Keratinocyte (primary cell): ENCODE measurements at regions not wholly inside any gene's neighbourhood (a gene's known extent, or its start where the extent isn't known, plus 50 kb on each side); places are given as distances from the start of the nearest gene placed in this dataset.

Experiments
- DNase-seq: peaks from one replicate; pipeline ENCODE4 v3.0.0-alpha.2; 2011; ENCODE audit warnings: low read depth, missing footprints, low spot score
- FAIRE-seq: peaks from 2 replicates; lab custom pipeline; 2011; peaks lifted over from hg19 to GRCh38; lab: Jason Lieb, UNC
- H2AFZ ChIP-seq: 2 replicates; pipeline ENCODE4 v1.6.0; 2012; ENCODE audit warnings: low read length, control low read depth, inconsistent platforms; ENCODE audit not compliant: control insufficient read depth
- H3K27ac ChIP-seq: 2 replicates; pipeline ENCODE4 v1.5.1; 2011; ENCODE audit warnings: low read length; ENCODE audit not compliant: control insufficient read depth, insufficient read depth
- H3K27me3 ChIP-seq: 3 replicates; pipeline ENCODE4 v1.6.0; 2011; ENCODE audit warnings: low read length; ENCODE audit not compliant: control insufficient read depth, insufficient read depth; ENCODE audit errors: extremely low read depth
- H3K36me3 ChIP-seq, 2 experiments: 2 replicates in 1 of 2; 3 replicates in 1 of 2; pipeline ENCODE4 v1.5.1; 2011; ENCODE audit warnings: low read length in 2 of 2, mild to moderate bottlenecking in 1 of 2; ENCODE audit not compliant: control insufficient read depth in 2 of 2, insufficient read depth in 2 of 2; ENCODE audit errors: extremely low read depth in 1 of 2
- H3K4me1 ChIP-seq: 3 replicates; pipeline ENCODE4 v1.5.1; 2011; ENCODE audit warnings: low read length; ENCODE audit not compliant: control insufficient read depth, insufficient read depth; ENCODE audit errors: extremely low read depth
- H3K4me2 ChIP-seq: 3 replicates; pipeline ENCODE4 v1.6.0; 2011; ENCODE audit warnings: low read depth, low read length; ENCODE audit not compliant: control insufficient read depth, insufficient read depth; ENCODE audit errors: extremely low read depth
- H3K4me3 ChIP-seq, 3 experiments: fragments of 200-600 bp in 1 of 3; sonication (generic) in 1 of 3; 2 replicates in 2 of 3; 3 replicates in 1 of 3; pipeline ENCODE4 v1.5.1; 2011 to 2016; ENCODE audit warnings: low read length in 3 of 3, mild to moderate bottlenecking in 3 of 3, control low read depth in 2 of 3, inconsistent platforms in 1 of 3, low read depth in 1 of 3, mixed read lengths in 1 of 3, mixed run types in 1 of 3, moderate library complexity in 1 of 3; ENCODE audit not compliant: control insufficient read depth in 2 of 3, insufficient read depth in 2 of 3; ENCODE audit errors: extremely low read depth in 1 of 3
- H3K79me2 ChIP-seq: 2 replicates; pipeline ENCODE4 v1.6.0; 2012; ENCODE audit warnings: low read length; ENCODE audit not compliant: control insufficient read depth, insufficient read depth
- H3K9ac ChIP-seq: 3 replicates; pipeline ENCODE4 v1.6.0; 2011; ENCODE audit warnings: low read length; ENCODE audit not compliant: control insufficient read depth, insufficient read depth; ENCODE audit errors: extremely low read depth
- H3K9me1 ChIP-seq: 3 replicates; pipeline ENCODE4 v1.6.0; 2011; ENCODE audit warnings: low read length; ENCODE audit not compliant: control insufficient read depth, insufficient read depth; ENCODE audit errors: extremely low read depth
- H3K9me3 ChIP-seq: 2 replicates; pipeline ENCODE4 v1.5.1; 2012; ENCODE audit warnings: low read depth, low read length; ENCODE audit not compliant: control insufficient read depth
- H4K20me1 ChIP-seq: 3 replicates; pipeline ENCODE4 v1.6.0; 2011; ENCODE audit warnings: low read length; ENCODE audit not compliant: control insufficient read depth, insufficient read depth; ENCODE audit errors: extremely low read depth
- CTCF ChIP-seq, 3 experiments: IDR thresholded peaks in 1 of 3; conservative IDR thresholded peaks in 1 of 3; optimal IDR thresholded peaks in 1 of 3; 2 replicates in 2 of 3; 3 replicates in 1 of 3; pipeline versions ENCODE3 to v1.5.1; 2011; ENCODE audit warnings: low read length in 3 of 3, mild to moderate bottlenecking in 3 of 3, moderate library complexity in 2 of 3, control low read depth in 1 of 3, inconsistent platforms in 1 of 3; ENCODE audit not compliant: insufficient read depth in 2 of 3; ENCODE audit errors: extremely low read depth in 1 of 3
- EZH2 ChIP-seq: IDR thresholded peaks from one replicate; pipeline ENCODE4 v1.6.1; 2012; ENCODE audit warnings: inconsistent platforms, mild to moderate bottlenecking, low read length, moderate library complexity
- dilution Hi-C: fragments of 300-500 bp; cut with MboI; formaldehyde crosslinking; loops from one replicate; pipeline ENCODE4 v1.7.0; 2020; ENCODE audit warnings: low sequenced_read_pairs; ENCODE audit not compliant: extremely low pct_ligation_motif_present

GRCh38 chr1:208929575-208929974, 653.9 kb upstream of the CAMK1G start:
- no peak overlapping the region for H3K4me3 ChIP-seq
- H3K27ac ChIP-seq: no peak overlapping the region
- no peaks in the 10 kb centered on the region for H3K9me1 ChIP-seq
- TF ChIP-seq CTCF (optimal IDR thresholded peaks at IDR 0.05 in 1 of 3, IDR thresholded peaks at IDR 0.05 in 1 of 3, conservative IDR thresholded peaks at IDR 0.05 in 1 of 3; ENCODE audit: extremely low read depth in 1 of 3, insufficient read depth in 2 of 3, low read length in 3 of 3): no peak
- no peak for TF ChIP-seq EZH2
- peaks cover 11% of the 10 kb centered on the region for H3K4me1 ChIP-seq
- FAIRE-seq (peak; percentile 84), DNase-seq (peak; percentile 35)
- no peak overlapping the region for H2AFZ ChIP-seq
- no peaks in the 10 kb centered on the region for H3K9me3 ChIP-seq
- peak overlapping the region; percentile 2 for H3K4me2 ChIP-seq
- no peak overlapping the region for H3K9ac ChIP-seq
- dilution Hi-C loops: no loop called here
- H3K79me2 ChIP-seq: no peaks in the 10 kb centered on the region
- H3K27me3 ChIP-seq: no peaks in the 10 kb centered on the region
- no peaks in the 10 kb centered on the region for H4K20me1 ChIP-seq
- no peaks in the 10 kb centered on the region for H3K36me3 ChIP-seq

GRCh38 chr1:208931936-208932335, 651.6 kb upstream of the CAMK1G start:
- no peak overlapping the region for H3K27ac ChIP-seq
- H3K36me3 ChIP-seq: no peaks in the 10 kb centered on the region
- no peaks in the 10 kb centered on the region for H3K9me3 ChIP-seq
- FAIRE-seq: peak; percentile 71
- dilution Hi-C loops: no loop called here
- no peaks in the 10 kb centered on the region for H4K20me1 ChIP-seq
- no peak for DNase-seq
- no peaks in the 10 kb centered on the region for H3K27me3 ChIP-seq
- TF ChIP-seq CTCF (optimal IDR thresholded peaks at IDR 0.05 in 1 of 3, IDR thresholded peaks at IDR 0.05 in 1 of 3, conservative IDR thresholded peaks at IDR 0.05 in 1 of 3; ENCODE audit: extremely low read depth in 1 of 3, insufficient read depth in 2 of 3, low read length in 3 of 3): no peak
- no peak for TF ChIP-seq EZH2
- no peak overlapping the region for H3K4me3 ChIP-seq
- H3K4me1 ChIP-seq: peaks cover 13% of the 10 kb centered on the region
- H3K4me2 ChIP-seq: no peak overlapping the region
- H3K79me2 ChIP-seq: no peaks in the 10 kb centered on the region
- no peaks in the 10 kb centered on the region for H3K9me1 ChIP-seq
- H2AFZ ChIP-seq: no peak overlapping the region
- H3K9ac ChIP-seq: no peak overlapping the region
